GM18511 (cell line): ENCODE measurements at regions not wholly inside any gene's neighbourhood (a gene's known extent, or its start where the extent isn't known, plus 50 kb on each side); places are given as distances from the start of the nearest gene placed in this dataset.
"Not testable (repeated sequence)": the region's sequence is repeated elsewhere in the genome, so short reads cannot be mapped to it uniquely, and the experiment has no call there.

Experiments
- ATAC-seq: cut with Tn5 transposase; IDR thresholded peaks from one replicate; pipeline ENCODE4 v1.9.1; 2021; ENCODE audit warnings: mild to moderate bottlenecking, moderate library complexity; ENCODE audit not compliant: unreplicated experiment

DNA sequence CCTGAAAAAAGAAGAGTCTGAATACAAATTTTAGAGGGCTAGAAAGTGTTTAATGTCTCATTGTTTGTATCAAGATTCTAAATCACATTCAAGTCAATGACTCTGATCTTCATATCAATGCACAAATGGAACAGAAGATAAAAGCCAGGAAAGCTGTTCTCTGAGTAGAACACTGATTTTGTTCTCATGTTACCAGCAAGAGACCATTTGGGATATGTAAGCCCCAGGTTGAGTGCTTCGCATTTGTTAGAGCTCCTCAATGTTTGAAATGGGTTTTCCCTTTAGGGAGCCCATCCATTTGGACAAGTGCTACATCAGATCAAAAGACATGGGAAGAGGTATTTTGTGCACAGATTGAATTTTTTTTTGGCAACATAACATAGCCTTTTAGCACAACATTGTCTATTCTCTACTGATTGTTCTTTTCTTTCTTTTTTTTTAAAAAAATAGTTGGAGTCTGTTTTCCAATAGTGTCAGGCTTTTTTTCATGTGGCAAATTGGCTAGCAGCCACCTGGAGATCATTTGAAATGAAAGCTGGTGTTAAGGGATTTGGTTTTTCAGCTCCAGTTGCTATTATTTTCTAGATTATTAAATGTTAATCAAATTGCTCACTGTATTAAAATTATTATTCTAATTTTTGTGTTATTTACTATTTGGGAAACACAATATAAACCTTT, 74.5 kb upstream of the ZPLD1 start:
- no peak for ATAC-seq

DNA sequence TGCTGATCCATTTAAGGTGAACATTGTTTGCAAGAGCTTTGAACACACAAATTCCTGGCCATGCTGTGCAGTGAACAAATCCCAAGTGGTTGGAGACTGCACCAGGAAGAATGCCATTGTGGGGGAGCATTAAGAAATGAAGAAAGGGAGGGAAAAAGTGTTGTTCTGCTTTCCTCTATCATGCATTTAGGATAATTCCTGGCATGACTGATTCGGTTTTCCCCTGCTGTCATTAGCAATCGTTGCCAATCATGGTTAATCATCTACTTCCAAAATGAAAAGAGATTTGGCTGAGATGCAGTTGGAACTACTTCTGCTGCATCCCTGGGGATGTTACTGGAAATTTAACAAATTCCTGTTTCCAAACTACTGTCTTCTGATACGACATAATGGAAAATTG, 73.7 kb upstream of the ZPLD1 start:
- no peak for ATAC-seq

DNA sequence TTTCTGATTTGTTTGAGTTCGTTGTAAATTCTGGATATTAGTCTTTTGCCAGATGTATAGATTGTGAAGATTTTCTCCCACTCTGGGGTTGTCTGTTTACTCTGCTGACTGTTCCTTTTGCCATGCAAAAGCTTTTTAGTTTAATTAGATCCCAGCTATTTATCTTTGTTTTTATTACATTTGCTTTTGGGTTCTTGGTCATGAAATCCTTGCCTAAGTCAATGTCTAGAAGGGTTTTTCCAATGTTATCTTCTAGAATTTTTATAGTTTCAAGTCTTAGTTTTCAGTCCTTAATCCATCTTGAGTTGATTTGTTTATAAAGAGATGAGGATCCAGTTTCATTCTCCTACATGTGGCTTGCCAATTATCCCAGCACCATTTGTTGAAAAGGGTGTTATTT, 68.7 kb upstream of the ZPLD1 start:
- not testable (repeated sequence) for ATAC-seq

DNA sequence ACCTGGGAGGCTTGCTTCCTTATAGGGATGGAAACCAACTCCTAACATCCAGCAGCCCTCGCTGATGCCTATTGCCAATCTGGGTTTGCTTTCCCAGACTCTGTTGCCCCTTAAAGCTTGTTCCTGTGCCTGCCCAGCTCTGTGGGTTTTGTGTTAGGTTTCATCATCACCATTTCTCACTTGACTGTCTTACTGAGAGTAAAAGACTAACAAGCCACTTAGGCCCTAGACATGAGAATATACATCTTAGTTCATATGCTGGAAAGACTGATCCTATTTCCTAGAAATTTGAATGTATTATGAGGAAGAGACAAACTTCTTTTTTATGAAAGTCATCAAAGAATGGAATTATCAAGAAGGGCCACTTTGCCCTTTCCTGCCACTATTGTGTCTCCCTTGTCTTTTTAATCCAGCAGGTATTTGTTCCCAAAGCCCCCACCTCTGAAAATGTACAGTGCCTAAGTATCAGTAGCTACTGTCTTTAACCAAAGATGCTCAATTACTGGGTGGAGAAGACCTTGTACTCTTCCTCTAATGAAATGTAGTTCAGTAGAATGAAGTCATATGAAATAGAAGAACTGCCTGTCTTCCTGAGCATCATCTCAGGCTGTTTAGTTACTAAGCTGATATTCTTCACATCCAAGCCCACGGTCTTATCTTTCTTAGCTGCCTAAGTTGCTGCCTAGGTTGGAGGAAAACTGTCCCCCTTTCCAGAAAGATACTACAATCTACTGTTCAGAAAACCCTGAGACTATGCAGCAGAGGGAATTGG, 59.8 kb upstream of the ZPLD1 start:
- ATAC-seq: no peak

DNA sequence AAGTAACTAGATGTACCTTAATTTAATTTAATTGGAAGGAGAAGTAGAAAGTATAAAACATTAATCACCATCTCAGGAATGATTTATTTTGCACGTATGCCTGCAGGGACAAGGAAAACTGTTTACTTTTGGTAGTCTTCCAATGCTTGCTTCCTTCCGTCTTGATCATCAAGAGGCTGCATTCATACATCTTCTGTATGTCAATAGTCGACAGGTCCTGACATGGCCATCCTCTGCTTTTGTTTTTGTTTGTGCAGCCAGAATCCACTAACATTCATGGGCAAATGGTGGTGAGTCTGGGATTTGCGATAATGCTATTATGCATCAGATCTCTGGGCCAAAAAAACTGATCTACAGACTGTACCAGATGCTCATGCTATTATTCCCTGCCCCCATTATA, 56.6 kb upstream of the ZPLD1 start:
- no peak for ATAC-seq

DNA sequence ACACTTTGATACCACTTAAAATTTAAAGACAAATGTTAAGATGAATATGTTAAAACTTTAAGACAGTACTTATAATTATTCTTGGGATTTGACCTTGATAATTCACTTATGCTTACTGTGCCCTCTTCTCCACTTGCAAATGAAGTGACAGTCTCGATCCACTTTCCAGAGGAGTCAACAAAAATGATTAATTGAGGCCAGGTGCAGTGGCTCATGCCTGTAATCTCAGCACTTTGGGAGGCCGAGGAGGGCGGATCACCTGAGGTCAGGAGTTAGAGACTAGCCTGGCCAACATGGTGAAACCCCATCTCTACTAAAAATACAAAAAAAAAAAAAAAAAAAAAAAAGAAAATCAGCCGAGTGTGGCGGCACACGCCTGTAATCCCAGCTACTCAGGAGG, 52.6 kb upstream of the ZPLD1 start:
- ATAC-seq: not testable (repeated sequence)
